A172 (cell line): ENCODE measurements at regions not wholly inside any gene's neighbourhood (a gene's known extent, or its start where the extent isn't known, plus 50 kb on each side); places are given as distances from the start of the nearest gene placed in this dataset.
"Not testable (repeated sequence)": the region's sequence is repeated elsewhere in the genome, so short reads cannot be mapped to it uniquely, and the experiment has no call there.

Experiments used
- DNase-seq: peaks from one replicate; pipeline ENCODE4 v3.0.0-alpha.2; 2015; ENCODE audit warnings: low spot score

DNA sequence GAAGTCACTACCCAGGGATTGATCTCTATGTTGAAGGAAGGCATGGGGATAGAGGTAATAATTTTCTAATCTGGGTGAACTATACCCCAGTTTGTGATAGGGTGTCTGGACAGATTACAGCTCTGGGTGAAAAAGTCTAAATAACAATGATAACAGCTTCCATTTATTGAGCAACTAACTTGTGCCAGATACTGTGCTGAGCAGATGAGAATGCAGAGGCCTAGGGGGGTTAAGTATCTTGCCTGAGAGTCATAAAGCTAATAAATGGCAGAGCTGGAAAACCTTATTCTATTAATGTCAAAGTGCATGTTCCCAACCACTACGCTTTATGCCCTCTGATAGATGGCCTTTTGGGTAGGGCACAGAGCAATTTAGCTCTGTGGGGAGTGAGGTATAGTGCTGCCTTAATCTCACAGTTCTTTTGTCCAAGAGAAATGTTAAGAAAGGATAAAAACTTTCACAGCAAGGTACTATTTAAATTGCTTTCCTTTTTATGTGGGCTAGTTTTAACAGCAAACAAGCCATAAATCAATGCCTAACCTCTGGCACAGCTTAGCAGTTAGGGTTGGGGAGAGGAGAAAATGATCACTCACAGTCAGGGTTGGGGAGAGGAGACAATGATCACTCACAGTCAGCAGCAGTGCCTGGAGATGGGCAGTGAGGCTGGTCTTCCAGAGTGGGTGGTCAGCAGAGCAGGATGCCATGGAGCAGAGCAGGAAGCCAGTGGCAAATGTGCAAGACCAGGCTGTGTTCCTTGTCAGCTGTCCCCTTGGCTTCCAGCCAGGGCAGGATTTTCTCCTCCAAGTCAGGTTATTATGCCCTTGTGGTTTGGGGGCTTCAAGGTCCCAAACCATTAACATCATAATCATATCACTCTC is 187.0 kb downstream of the CARTPT start:
- DNase-seq: no peak

DNA sequence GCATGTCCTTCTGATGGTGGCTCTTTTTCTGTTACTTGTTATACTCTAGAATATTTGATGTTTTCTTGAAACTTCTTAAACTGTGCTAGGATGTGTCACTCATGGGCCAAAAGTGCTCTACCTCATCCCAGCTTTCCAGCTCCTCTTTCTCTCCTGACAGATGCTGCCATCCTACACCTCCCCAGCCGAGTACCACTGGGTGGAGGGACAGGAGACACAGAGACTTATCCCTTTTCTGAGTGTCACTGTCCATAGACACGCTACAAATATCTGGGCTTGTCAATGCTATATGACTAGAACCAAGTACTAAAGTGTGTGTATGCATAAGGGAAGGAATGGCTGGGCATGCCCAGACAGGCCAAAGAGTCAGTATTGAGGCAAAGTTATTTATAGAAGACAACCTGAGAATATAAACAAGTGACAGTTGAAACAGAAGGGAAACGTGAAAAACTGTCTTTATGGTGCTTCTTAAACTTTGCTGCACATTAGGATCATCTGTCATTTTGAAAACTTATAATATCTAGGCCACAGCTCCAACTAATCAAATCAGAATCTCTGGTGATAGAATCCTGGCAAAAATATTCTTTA is 188.0 kb downstream of the CARTPT start:
- DNase-seq: no peak

DNA sequence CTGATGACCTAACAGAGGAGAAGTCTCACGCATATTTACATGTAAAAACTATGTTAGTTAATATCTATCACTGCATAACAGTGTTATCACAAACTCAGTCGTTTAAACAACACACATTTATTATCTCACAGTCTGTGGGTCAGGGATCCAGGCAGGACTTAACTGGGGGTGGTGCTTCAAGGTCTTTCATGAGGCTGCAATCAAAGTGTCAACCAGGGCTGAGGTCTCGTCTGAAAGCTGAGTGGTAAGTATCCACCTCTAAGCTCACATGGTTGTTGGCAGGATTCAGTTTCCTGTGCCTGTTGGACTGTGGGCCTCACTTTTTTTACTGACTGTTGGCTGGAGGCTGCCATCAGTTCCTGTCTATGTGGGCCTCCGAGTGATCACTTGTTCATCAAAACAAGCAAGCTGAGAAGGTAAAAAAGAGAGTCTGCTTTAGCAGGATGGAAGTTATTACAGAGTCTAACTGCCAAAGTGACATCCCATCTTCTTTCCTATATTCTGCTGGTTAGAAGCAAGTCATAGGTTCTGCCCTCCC is 188.6 kb downstream of the CARTPT start:
- no peak for DNase-seq

DNA sequence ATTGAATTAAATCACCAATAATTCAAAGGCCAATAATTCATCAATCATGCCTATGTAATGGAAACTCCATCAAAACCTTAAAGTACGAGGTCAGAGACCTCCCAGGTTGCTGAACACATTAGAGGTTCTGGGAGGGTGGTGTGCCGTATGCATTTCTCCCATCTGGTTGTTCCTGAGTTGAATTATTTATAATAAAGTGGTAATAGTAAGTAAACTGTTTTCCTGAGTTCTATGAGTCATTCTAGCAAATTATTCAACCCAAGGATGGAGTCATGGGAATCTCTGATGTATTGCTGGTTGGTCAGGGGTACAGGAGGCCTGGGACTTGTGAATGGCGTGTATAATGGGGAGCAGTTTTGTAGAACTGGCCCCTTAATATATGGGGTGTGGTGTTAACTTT is 191.7 kb downstream of the CARTPT start:
- no peak for DNase-seq

DNA sequence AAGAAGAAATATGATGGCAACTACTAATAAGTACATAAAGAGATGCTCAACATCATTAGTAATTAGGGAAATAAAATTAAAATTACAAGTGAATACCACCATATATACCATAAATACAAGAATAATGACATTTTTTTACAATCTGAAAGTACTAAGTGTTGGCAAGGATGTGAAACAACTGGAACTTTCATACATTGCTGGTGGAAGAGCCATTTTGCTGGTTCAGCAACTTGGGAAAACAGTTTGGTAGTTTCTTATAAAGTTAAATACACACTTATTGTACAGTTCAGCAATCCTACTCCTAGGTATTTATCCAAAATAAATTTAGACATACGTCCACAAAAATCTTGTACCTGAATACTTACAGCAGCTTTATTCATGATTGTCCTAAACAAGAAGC is 192.9 kb downstream of the CARTPT start:
- DNase-seq: no peak

DNA sequence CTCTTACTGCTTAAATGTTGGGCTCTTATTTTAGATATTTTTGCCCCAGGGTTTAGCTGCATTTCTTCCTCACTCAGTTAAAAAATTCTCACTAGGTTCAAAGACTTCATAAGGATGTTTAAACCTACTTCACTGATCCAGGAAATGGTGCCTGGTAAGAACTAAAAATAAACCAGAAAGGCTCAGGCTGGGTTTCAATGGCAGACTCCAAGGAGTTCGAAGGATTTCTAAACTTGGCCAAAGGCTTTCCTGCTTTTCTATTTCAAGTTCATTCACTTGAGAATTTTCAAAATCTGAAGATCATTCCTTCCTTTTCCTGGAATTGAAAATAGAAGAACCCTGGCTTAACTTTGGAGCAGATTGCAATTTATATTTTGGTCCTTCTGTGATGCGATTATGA is 193.0 kb upstream of the MAP1B start:
- DNase-seq: no peak

GRCh38 chr5:71922584-71923106 is 184.6 kb upstream of the MAP1B start:
- DNase-seq: peak; percentile 96

DNA sequence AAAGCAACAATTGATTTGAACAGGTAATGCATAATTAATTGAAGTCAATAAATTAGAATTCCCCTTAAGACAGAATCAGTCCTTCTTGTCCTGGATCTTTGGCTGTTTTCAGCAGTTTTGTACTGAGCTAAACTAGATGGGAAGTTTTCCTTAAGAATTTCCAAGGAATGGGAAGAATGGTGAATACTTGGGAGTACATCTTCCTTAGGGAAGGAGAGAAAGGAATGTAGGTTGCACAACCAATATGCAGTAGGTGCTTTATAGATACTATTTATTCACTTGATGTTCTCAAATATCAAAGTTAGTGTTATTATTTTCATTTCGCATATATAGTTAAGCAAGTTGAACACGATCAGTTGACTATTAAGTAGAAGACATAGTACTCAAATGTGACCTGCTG is 183.5 kb upstream of the MAP1B start:
- no peak for DNase-seq

GRCh38 chr5:71924325-71924724 is 182.9 kb upstream of the MAP1B start:
- DNase-seq: no peak

DNA sequence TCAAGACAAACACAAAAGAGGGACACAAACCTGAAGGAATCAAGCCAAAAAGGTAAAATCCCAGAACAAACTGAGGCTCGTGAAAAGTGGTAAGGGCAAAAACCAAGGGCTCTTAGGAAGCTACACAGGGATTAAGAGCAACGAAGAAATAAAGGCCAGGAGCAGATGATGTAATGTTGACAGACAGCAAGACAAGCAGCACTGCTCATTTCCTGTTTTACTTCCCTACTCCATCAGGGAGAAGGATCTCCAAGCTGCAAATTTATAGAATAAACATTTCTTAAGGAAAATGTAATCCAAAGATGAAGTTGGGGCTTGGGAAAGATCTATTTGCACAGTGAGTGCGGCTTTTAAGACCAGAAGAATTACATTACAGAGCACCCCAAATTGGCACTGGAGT is 182.3 kb upstream of the MAP1B start:
- DNase-seq: peak; percentile 68

DNA sequence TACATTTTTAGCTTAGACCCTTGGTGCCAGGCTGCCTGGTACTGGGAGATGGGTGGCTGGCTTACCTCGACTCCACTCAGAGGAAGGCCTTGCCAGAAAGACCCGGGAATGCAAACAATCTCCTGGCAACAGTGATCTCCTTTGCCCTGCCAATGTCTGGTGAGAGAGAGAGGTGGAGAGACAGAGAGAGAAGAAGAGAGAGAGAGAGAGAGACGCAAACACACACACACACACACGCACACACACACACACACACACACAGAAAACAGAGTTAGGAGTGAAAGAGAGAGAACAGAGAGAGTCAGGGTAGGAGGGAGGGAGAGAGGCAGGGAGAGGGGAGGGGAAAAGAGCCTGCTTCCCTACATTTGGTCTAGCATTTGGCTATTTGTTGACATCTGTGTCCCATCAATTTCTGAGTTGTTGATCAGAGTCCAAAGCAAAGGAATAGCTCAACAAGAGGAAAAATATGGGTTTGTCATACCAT is 181.6 kb upstream of the MAP1B start:
- no peak for DNase-seq

- no peak for DNase-seq
Measured at GRCh38 chr5:71929003-71929402, 178.3 kb upstream of the MAP1B start.

- not testable (repeated sequence) for DNase-seq
Measured at GRCh38 chr5:71930554-71930953, 176.7 kb upstream of the MAP1B start.

DNA sequence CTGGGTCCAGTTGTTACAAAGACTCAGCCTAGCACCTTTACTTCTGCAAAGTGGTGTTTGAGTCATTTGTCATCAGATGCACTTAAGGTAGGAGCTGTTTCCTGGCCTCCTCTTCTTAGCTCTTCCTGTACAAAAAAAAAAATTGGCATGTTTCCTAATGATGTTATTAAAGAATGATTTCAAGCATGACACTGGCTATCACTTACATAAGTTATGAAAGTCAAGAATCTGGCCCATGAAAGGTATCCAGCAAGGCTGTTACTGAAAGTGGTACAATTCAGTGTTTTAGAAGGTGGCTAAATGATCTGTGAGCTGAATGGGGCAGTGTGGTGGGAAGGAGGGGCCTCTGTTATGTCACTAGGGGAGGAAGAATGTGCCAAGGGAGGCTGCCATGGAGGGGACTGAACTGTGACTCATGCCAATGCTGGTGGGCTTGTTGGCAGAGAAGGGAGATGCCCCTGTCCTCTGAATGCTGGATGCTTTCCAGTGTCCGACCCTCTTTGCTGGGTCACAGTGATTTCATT is 175.1 kb upstream of the MAP1B start:
- DNase-seq: peak; percentile 59

GRCh38 chr5:71932655-71933338 is 174.5 kb upstream of the MAP1B start:
- DNase-seq: peak; percentile 89

DNA sequence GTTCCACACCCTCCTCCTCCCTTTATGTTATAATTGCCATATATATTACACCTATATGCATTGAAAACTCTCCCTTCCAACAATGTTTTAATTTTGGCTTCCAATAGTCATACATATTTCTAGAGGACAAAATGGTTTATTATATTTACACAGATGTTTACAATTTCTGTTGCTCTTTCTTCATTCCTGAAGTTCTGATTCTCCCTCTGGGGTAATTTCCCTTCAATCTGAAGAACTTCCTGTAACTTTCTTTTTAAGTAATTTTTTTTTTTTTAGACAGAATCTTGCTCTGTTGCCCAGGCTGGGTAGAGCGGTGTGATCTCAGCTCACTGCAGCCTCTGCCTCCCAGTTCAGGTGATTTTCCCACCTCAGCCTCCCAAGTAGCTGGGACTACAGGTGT is 173.0 kb upstream of the MAP1B start:
- no peak for DNase-seq

DNA sequence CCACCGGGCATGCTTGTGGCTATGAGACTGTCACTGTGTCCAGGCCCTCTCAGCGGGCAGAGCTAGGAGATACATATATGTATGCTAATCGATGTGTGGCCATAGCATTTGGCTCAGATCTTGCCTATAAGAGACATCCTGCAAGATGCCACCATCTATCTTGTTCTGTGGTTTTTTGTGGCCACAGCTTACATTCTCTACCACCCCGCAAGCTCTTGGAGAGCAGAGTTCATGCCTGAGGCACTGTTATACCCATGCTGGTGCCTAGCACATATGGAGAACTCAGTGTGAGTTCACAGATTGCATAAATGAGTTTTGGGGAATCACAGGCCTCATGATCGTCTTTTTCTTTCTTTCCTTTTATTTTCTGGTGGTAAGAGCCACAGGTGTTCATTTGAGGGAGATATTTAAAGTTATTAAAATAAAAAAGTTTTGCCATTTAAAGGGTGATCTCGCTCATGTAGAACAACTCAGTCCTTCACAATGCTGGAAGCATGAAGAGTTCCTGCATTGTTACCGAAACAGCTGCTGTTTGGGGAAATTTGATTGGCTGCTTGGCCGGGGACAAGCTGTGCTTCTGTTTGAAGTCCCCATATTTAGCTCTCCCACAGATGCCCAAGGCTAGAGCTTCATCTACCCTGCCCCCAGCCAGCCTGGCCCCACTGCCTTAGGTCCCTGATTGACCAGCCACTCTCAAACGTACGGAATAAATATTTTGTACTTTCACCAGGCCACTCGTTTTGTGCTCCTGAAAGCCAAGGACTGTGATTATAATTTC is 169.2 kb upstream of the MAP1B start:
- no peak for DNase-seq

DNA sequence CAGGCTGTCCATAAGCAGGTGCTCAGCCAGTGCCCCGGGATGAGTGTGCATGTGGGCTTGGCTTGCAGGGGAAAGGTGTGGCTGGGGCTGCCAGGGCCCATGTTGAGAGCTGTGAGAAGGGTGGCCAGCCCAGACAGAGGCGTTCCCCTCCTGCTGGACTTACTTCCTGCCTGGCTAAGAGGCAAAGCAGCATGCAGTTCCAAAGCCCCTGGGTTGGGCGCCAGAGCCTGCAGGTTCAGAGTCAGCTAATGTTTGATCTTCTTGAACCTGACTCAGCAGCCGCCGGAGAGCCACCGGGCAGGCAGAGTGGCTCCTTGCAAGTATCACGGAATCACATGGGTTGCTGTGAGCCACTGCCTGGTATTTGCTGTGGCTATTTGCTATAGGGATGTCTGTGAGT is 168.4 kb upstream of the MAP1B start:
- peak; percentile 55 for DNase-seq

- no peak for DNase-seq
Measured at GRCh38 chr5:71939452-71940230, 167.6 kb upstream of the MAP1B start.

- no peak for DNase-seq
Measured at GRCh38 chr5:71943874-71944273, 163.4 kb upstream of the MAP1B start.
